H1 (cell line): ENCODE measurements at regions not wholly inside any gene's neighbourhood (a gene's known extent, or its start where the extent isn't known, plus 50 kb on each side); places are given as distances from the start of the nearest gene placed in this dataset.

Experiments used
- CTCF ChIA-PET: fragments of 300-600 bp; sonication (Branson Sonifier 250); formaldehyde crosslinking; loops from one replicate; lab custom pipeline; 2021; ENCODE audit not compliant: partially characterized antibody; lab: Charles Lee
- POLR2A ChIA-PET: fragments of 300-600 bp; sonication (Branson Sonifier 250); formaldehyde crosslinking; loops from one replicate; lab custom pipeline; 2021; ENCODE audit warnings: inconsistent platforms; ENCODE audit not compliant: partially characterized antibody; lab: Charles Lee
- DNase-seq, 2 experiments: peaks; one replicate each; pipeline versions ENCODE4 v3.0.0 to v3.0.0-alpha.2; 2010 to 2022; ENCODE audit warnings: low spot score in 2 of 2, low read depth in 1 of 2, mixed read lengths in 1 of 2
- FAIRE-seq: peaks from 2 replicates; lab custom pipeline; 2011; peaks lifted over from hg19 to GRCh38; lab: Jason Lieb, UNC
- H2AFZ ChIP-seq: 2 replicates; pipeline ENCODE4 v1.8.1; 2012; ENCODE audit warnings: low read length, inconsistent platforms
- H2AK5ac ChIP-seq: 2 replicates; pipeline ENCODE4 v1.6.1; 2013; ENCODE audit warnings: low read depth, low read length
- H2BK120ac ChIP-seq: replicated peaks from 2 replicates; pipeline ENCODE3; 2013; ENCODE audit warnings: low read depth, low read length, inconsistent platforms
- H2BK12ac ChIP-seq: 2 replicates; pipeline ENCODE4 v1.6.1; 2013; ENCODE audit warnings: low read depth, low read length
- H2BK15ac ChIP-seq: 2 replicates; pipeline ENCODE4 v1.6.1; 2013; ENCODE audit warnings: low read length
- H2BK20ac ChIP-seq: 2 replicates; pipeline ENCODE4 v1.6.1; 2013; ENCODE audit warnings: low read length
- H2BK5ac ChIP-seq: 2 replicates; pipeline ENCODE4 v1.6.1; 2013; ENCODE audit warnings: low read depth, low read length
- H3K14ac ChIP-seq: 2 replicates; pipeline ENCODE4 v1.6.1; 2013; ENCODE audit warnings: inconsistent platforms; ENCODE audit not compliant: insufficient read length
- H3K18ac ChIP-seq: 2 replicates; pipeline ENCODE4 v1.6.1; 2013; ENCODE audit warnings: low read length; ENCODE audit errors: extremely low read depth
- H3K23ac ChIP-seq: 2 replicates; pipeline ENCODE4 v1.6.1; 2013; ENCODE audit warnings: inconsistent platforms; ENCODE audit not compliant: insufficient read length
- H3K23me2 ChIP-seq: 2 replicates; pipeline ENCODE4 v1.6.1; 2013; ENCODE audit warnings: low read depth, low read length
- H3K27ac ChIP-seq: 2 replicates; pipeline ENCODE4 v1.6.1; 2011; ENCODE audit warnings: low read depth, low read length, inconsistent platforms
- H3K27me3 ChIP-seq, 4 experiments: replicated peaks in 1 of 4; 1 replicate in 1 of 4; 2 replicates in 3 of 4; pipeline versions ENCODE4 v1.6.1 to v1.8.1; 2011 to 2013; ENCODE audit warnings: low read length in 3 of 4, mild to moderate bottlenecking in 3 of 4, inconsistent platforms in 2 of 4, mixed read lengths in 2 of 4, moderate library complexity in 1 of 4; ENCODE audit not compliant: control insufficient read depth in 3 of 4, insufficient read depth in 3 of 4; ENCODE audit errors: extremely low read depth in 1 of 4
- H3K36me3 ChIP-seq, 4 experiments: 2 replicates each; pipeline versions ENCODE4 v1.6.1 to v1.8.1; 2011 to 2013; ENCODE audit warnings: mild to moderate bottlenecking in 4 of 4, low read length in 3 of 4, moderate library complexity in 2 of 4, control low read depth in 1 of 4, inconsistent platforms in 1 of 4; ENCODE audit not compliant: insufficient read depth in 4 of 4, control insufficient read depth in 2 of 4
- H3K4ac ChIP-seq: replicated peaks from 2 replicates; pipeline ENCODE3; 2013; ENCODE audit warnings: low read length, low read depth, mixed read lengths, inconsistent platforms; ENCODE audit not compliant: insufficient read length
- H3K4me1 ChIP-seq, 4 experiments: replicated peaks in 1 of 4; 1 replicate in 1 of 4; 2 replicates in 3 of 4; pipeline versions ENCODE4 v1.6.1 to v1.8.1; 2011 to 2013; ENCODE audit warnings: low read length in 3 of 4, inconsistent platforms in 2 of 4, mixed read lengths in 1 of 4; ENCODE audit not compliant: insufficient read depth in 4 of 4, control insufficient read depth in 3 of 4
- H3K4me2 ChIP-seq, 2 experiments: 2 replicates each; pipeline versions ENCODE4 v1.6.1 to v1.8.1; 2011 to 2013; ENCODE audit warnings: low read depth in 2 of 2, low read length in 2 of 2, control low read depth in 1 of 2, inconsistent platforms in 1 of 2, mild to moderate bottlenecking in 1 of 2; ENCODE audit not compliant: insufficient read depth in 1 of 2
- H3K4me3 ChIP-seq, 4 experiments: fragments of 200-600, 300-600 bp in 1 of 4; sonication (generic), shearing (Covaris generic), sonication (Bioruptor Twin) in 1 of 4; 2 replicates each; pipeline versions ENCODE4 v1.5.1 to v1.8.1; 2011 to 2016; ENCODE audit warnings: low read length in 4 of 4, low read depth in 3 of 4, control low read depth in 2 of 4, inconsistent platforms in 2 of 4, mild to moderate bottlenecking in 2 of 4, mixed read lengths in 1 of 4, moderate library complexity in 1 of 4; ENCODE audit not compliant: insufficient read depth in 2 of 4; ENCODE audit errors: extremely low read depth in 1 of 4
- H3K56ac ChIP-seq: replicated peaks from 2 replicates; pipeline ENCODE3; 2013; ENCODE audit warnings: low read depth, mild to moderate bottlenecking, mixed read lengths, low read length, inconsistent platforms; ENCODE audit not compliant: insufficient read length
- H3K79me1 ChIP-seq: 2 replicates; pipeline ENCODE4 v1.6.1; 2013; ENCODE audit warnings: low read depth, low read length, control low read depth
- H3K79me2 ChIP-seq, 2 experiments: 2 replicates each; pipeline versions ENCODE4 v1.6.1 to v1.8.1; 2012 to 2013; ENCODE audit warnings: low read length in 2 of 2, mild to moderate bottlenecking in 2 of 2, inconsistent platforms in 1 of 2; ENCODE audit not compliant: insufficient read depth in 2 of 2, control insufficient read depth in 1 of 2
- H3K9ac ChIP-seq, 4 experiments: replicated peaks in 1 of 4; 1 replicate in 1 of 4; 2 replicates in 3 of 4; pipeline versions ENCODE4 v1.6.1 to v1.8.1; 2011 to 2013; ENCODE audit warnings: low read depth in 3 of 4, low read length in 3 of 4, control low read depth in 2 of 4, mild to moderate bottlenecking in 2 of 4, moderate library complexity in 2 of 4, inconsistent platforms in 1 of 4; ENCODE audit errors: extremely low read depth in 1 of 4
- H3K9me3 ChIP-seq, 2 experiments: 2 replicates each; pipeline versions ENCODE4 v1.6.1 to v1.8.1; 2012 to 2013; ENCODE audit warnings: mild to moderate bottlenecking in 2 of 2, moderate library complexity in 2 of 2, control low read depth in 1 of 2, inconsistent platforms in 1 of 2, low read depth in 1 of 2, low read length in 1 of 2, mixed read lengths in 1 of 2; ENCODE audit not compliant: insufficient read depth in 2 of 2
- H4K20me1 ChIP-seq, 2 experiments: replicated peaks in 1 of 2; 2 replicates each; pipeline versions ENCODE3 to v1.8.1; 2011 to 2013; ENCODE audit warnings: inconsistent platforms in 2 of 2, low read length in 2 of 2, mild to moderate bottlenecking in 1 of 2; ENCODE audit not compliant: insufficient read depth in 2 of 2, control insufficient read depth in 1 of 2
- H4K5ac ChIP-seq: 2 replicates; pipeline ENCODE4 v1.6.1; 2013; ENCODE audit warnings: low read length, low read depth, mixed read lengths, inconsistent platforms; ENCODE audit not compliant: insufficient read length
- H4K8ac ChIP-seq: 2 replicates; pipeline ENCODE4 v1.8.0; 2013; ENCODE audit warnings: mild to moderate bottlenecking, moderate library complexity, low read length, inconsistent platforms; ENCODE audit not compliant: insufficient read depth; ENCODE audit errors: extremely low read depth
- H4K91ac ChIP-seq: replicated peaks from 2 replicates; pipeline ENCODE3; 2013; ENCODE audit warnings: low read length, mixed read lengths, inconsistent platforms; ENCODE audit not compliant: insufficient read length
- ASH2L ChIP-seq: fragments of 200-600, 300-600 bp; sonication (generic); IDR thresholded peaks from one replicate; pipeline ENCODE4 v1.7.1; 2017; ENCODE audit warnings: low read length
- CEBPB ChIP-seq: IDR thresholded peaks from 2 replicates; pipeline ENCODE4 v1.6.1; 2012; ENCODE audit warnings: low read depth, low read length
- CREB1 ChIP-seq: IDR thresholded peaks from 2 replicates; pipeline ENCODE4 v1.6.1; 2012; ENCODE audit warnings: inconsistent platforms
- MAFK ChIP-seq: IDR thresholded peaks from 2 replicates; pipeline ENCODE4 v1.6.1; 2012; ENCODE audit warnings: low read depth, mild to moderate bottlenecking, improper control_type of control experiment, low read length
- SIRT6 ChIP-seq: IDR thresholded peaks from one replicate; pipeline ENCODE4 v1.7.1; 2012; ENCODE audit warnings: low read length, inconsistent platforms
- TAF1 ChIP-seq: IDR thresholded peaks from 2 replicates; pipeline ENCODE4 v1.6.1; 2011; ENCODE audit warnings: mild to moderate bottlenecking, low read depth, low read length
- WGBS, 2 experiments: shearing (Covaris generic) in 1 of 2; methylation state at CpG; one replicate each; pipeline versions ENCODE4 v1.1.6 to v1.1.7; 2013 to 2015; ENCODE audit warnings: low lambda C conversion rate in 2 of 2, mixed read lengths in 2 of 2, inconsistent platforms in 1 of 2, low coverage in 1 of 2, missing lambda C conversion rate in 1 of 2; ENCODE audit not compliant: insufficient replicate concordance in 2 of 2, insufficient coverage in 1 of 2, insufficient read length in 1 of 2; ENCODE audit errors: extremely low coverage in 1 of 2, missing lambda C conversion rate in 1 of 2; 5-methylcytosine and 5-hydroxymethylcytosine counted together

- H3K4me2 ChIP-seq: no peak overlapping the region
- H3K36me3 ChIP-seq: no peaks in the 10 kb centered on the region
- no peak for DNase-seq
- no peak overlapping the region for H2BK5ac ChIP-seq
- H3K4me1 ChIP-seq: no peaks in the 10 kb centered on the region
- H4K5ac ChIP-seq: no peak overlapping the region
- no peak overlapping the region for H2BK12ac ChIP-seq
- H2AK5ac ChIP-seq: no peak overlapping the region
- H4K91ac ChIP-seq: no peak overlapping the region
- no peak overlapping the region for H3K4me3 ChIP-seq
- TF ChIP-seq SIRT6: no peak
- TF ChIP-seq CEBPB: no peak
- TF ChIP-seq ASH2L: no peak
- TF ChIP-seq CREB1: no peak
- no peak for TF ChIP-seq MAFK
- TF ChIP-seq TAF1: no peak
- TF ChIP-seq, all 59 proteins: peak for 0
- Histone ChIP-seq H3K79me1 (no peaks in the 10 kb centered on the region), H3K4ac (no peak overlapping the region), H2BK120ac (no peak overlapping the region), H4K8ac (no peak overlapping the region), H3K79me2 (no peaks in the 10 kb centered on the region), H3K18ac (no peak overlapping the region), H3K9ac (no peak overlapping the region), H2BK15ac (no peak overlapping the region), H3K9me3 (no peaks in the 10 kb centered on the region), H3K27me3 (peaks cover 0 to 1% (median 0%) of the 10 kb centered on the region in 4 experiments; a peak in 1 of 7 replicates), H3K14ac (no peak overlapping the region), H3K27ac (no peak overlapping the region), H3K23ac (no peak overlapping the region), H3K23me2 (no peaks in the 10 kb centered on the region), H4K20me1 (no peaks in the 10 kb centered on the region), H3K56ac (no peak overlapping the region), H2AFZ (no peak overlapping the region), H2BK20ac (no peak overlapping the region)
- no peak for FAIRE-seq
- ChIA-PET POLR2A (no interaction called here), CTCF (no interaction called here)
- 89% methylated on average over 1 of the region's 1 CpG; no CpG with 5 or more reads in 1 of the 2 experiments for WGBS, 2 experiments
Observed at GRCh38 chr6:23994013-23994412, 132.0 kb upstream of the NRSN1 start.
